WTC11 (cell line): ENCODE measurements at regions not wholly inside any gene's neighbourhood (a gene's known extent, or its start where the extent isn't known, plus 50 kb on each side); places are given as distances from the start of the nearest gene placed in this dataset.

Experiments used
- ATAC-seq: fragments of 200-7000 bp; cut with Tn5 transposase; 2 replicates; pipeline ENCODE4 v1.10.0; 2021; ENCODE audit warnings: mild to moderate bottlenecking, moderate library complexity
- CTCF ChIA-PET: fragments of 300-600 bp; sonication (Branson Sonifier 250); formaldehyde crosslinking; loops from one replicate; lab custom pipeline; 2021; ENCODE audit warnings: antibody characterized with exemption; lab: Charles Lee
- POLR2A ChIA-PET: fragments of 350-600 bp; sonication (Branson Sonifier 250); formaldehyde crosslinking; loops from one replicate; lab custom pipeline; 2021; ENCODE audit warnings: antibody characterized with exemption; lab: Charles Lee
- DNase-seq: peaks from one replicate; pipeline ENCODE4 v3.0.0; 2021; ENCODE audit warnings: low spot score
- H3K27ac Mint-ChIP-seq: 2 replicates; pipeline ENCODE4 v1.8.0; 2021; ENCODE audit warnings: mixed read lengths
- H3K27me3 Mint-ChIP-seq: 2 replicates; pipeline ENCODE4 v1.8.0; 2021; ENCODE audit warnings: low read depth, mild to moderate bottlenecking, moderate library complexity, mixed read lengths
- H3K36me3 Mint-ChIP-seq: 2 replicates; pipeline ENCODE4 v1.8.0; 2021; ENCODE audit warnings: mixed read lengths
- H3K4me1 Mint-ChIP-seq: 2 replicates; pipeline ENCODE4 v1.8.0; 2022; ENCODE audit warnings: mixed read lengths
- H3K4me3 Mint-ChIP-seq: 2 replicates; pipeline ENCODE4 v1.8.0; 2021; ENCODE audit warnings: mild to moderate bottlenecking, moderate library complexity, mixed read lengths
- H3K9me3 Mint-ChIP-seq: 2 replicates; pipeline ENCODE4 v1.8.0; 2021; ENCODE audit warnings: mixed read lengths
- CDX4 ChIP-seq: fragments of 250-450 bp; sonication (Bioruptor Pico); IDR thresholded peaks from 2 replicates; pipeline ENCODE4 v1.9.0; 2021; ENCODE audit warnings: moderate library complexity, mild to moderate bottlenecking, inconsistent platforms, borderline replicate concordance
- ESRRA ChIP-seq: sonication (generic); formaldehyde crosslinking; IDR thresholded peaks from 2 replicates; pipeline ENCODE4 v1.8.1; 2022; ENCODE audit warnings: mild to moderate bottlenecking, missing genetic modification reagents, borderline replicate concordance
- FOXP1 ChIP-seq: sonication (generic); formaldehyde crosslinking; IDR thresholded peaks from 2 replicates; pipeline ENCODE4 v1.8.0; 2022; ENCODE audit warnings: missing genetic modification reagents, mild to moderate bottlenecking, moderate library complexity, borderline replicate concordance
- GRHL2 ChIP-seq: fragments of 250-450 bp; sonication (Bioruptor Pico); IDR thresholded peaks from 2 replicates; pipeline ENCODE4 v1.8.0; 2022; ENCODE audit warnings: mild to moderate bottlenecking, moderate library complexity; ENCODE audit not compliant: insufficient replicate concordance, severe bottlenecking
- TP53 ChIP-seq: sonication (generic); formaldehyde crosslinking; IDR thresholded peaks from 2 replicates; pipeline ENCODE4 v1.8.1; 2023; ENCODE audit warnings: mild to moderate bottlenecking, missing genetic modification reagents
- USF1 ChIP-seq: sonication (generic); formaldehyde crosslinking; IDR thresholded peaks from 2 replicates; pipeline ENCODE4 v1.8.0; 2022; ENCODE audit warnings: mild to moderate bottlenecking, missing genetic modification reagents
- USF2 ChIP-seq: sonication (generic); formaldehyde crosslinking; IDR thresholded peaks from 2 replicates; pipeline ENCODE4 v1.8.1; 2023; ENCODE audit warnings: mild to moderate bottlenecking, missing genetic modification reagents, moderate library complexity
- ZBTB21 ChIP-seq: sonication (generic); formaldehyde crosslinking; IDR thresholded peaks from 2 replicates; pipeline ENCODE4 v1.8.1; 2023; ENCODE audit warnings: mild to moderate bottlenecking, missing genetic modification reagents, borderline replicate concordance
- ZNF219 ChIP-seq: sonication (generic); formaldehyde crosslinking; IDR thresholded peaks from 2 replicates; pipeline ENCODE4 v1.8.0; 2023; ENCODE audit warnings: missing genetic modification reagents, mild to moderate bottlenecking, borderline replicate concordance
- TF ChIP-seq, protein P1 (sequence below): sonication (generic); formaldehyde crosslinking; IDR thresholded peaks from 2 replicates; pipeline ENCODE4 v1.8.0; 2022; ENCODE audit warnings: mild to moderate bottlenecking, missing genetic modification reagents
- TF ChIP-seq, protein P2 (sequence below): fragments of 250-450 bp; sonication (Bioruptor Pico); IDR thresholded peaks from 2 replicates; pipeline ENCODE4 v1.9.0; 2021; ENCODE audit warnings: mild to moderate bottlenecking
- TF ChIP-seq, protein P3 (sequence below): sonication (generic); formaldehyde crosslinking; IDR thresholded peaks from 2 replicates; pipeline ENCODE4 v1.8.1; 2023; ENCODE audit warnings: mild to moderate bottlenecking, missing genetic modification reagents
- TF ChIP-seq, protein P4 (sequence below): sonication (generic); formaldehyde crosslinking; IDR thresholded peaks from 2 replicates; pipeline ENCODE4 v1.8.0; 2023; ENCODE audit warnings: missing genetic modification reagents, mild to moderate bottlenecking, borderline replicate concordance
- TF ChIP-seq, protein P5 (sequence below): fragments of 250-450 bp; sonication (Bioruptor Pico); IDR thresholded peaks from 2 replicates; pipeline ENCODE4 v1.9.0; 2021; ENCODE audit warnings: mild to moderate bottlenecking, borderline replicate concordance

DNA sequence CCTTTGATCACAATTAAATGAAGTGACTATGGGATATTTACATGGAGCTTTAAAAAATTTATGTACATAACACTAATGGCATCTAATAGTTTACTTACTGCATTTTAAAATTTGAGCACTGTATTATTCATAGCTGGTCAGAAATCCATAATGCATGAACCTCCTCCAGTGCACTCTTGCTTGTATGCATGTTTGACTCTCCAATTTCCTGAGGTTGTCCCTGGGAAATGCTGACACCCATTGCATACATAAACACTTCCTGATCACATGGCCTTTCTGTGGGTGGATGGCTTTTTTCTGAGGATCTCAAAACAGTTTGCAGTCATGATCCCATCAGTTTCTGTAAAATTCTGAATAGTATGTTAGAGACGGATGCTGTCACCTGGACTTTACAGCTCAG lies 577.8 kb downstream of the REEP3 start:
- ChIA-PET POLR2A (no interaction called here), CTCF (no interaction called here)
- ATAC-seq (no peak), DNase-seq (no peak)
- 0 out of 2 replicates have a peak, but pooled peaks cover 2% of the 10 kb centered on the region for H3K27me3 Mint-ChIP-seq
- TF ChIP-seq ESRRA = no peak
- TF ChIP-seq, protein P1, sequence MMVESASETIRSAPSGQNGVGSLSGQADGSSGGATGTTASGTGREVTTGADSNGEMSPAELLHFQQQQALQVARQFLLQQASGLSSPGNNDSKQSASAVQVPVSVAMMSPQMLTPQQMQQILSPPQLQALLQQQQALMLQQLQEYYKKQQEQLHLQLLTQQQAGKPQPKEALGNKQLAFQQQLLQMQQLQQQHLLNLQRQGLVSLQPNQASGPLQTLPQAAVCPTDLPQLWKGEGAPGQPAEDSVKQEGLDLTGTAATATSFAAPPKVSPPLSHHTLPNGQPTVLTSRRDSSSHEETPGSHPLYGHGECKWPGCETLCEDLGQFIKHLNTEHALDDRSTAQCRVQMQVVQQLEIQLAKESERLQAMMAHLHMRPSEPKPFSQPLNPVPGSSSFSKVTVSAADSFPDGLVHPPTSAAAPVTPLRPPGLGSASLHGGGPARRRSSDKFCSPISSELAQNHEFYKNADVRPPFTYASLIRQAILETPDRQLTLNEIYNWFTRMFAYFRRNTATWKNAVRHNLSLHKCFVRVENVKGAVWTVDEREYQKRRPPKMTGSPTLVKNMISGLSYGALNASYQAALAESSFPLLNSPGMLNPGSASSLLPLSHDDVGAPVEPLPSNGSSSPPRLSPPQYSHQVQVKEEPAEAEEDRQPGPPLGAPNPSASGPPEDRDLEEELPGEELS = no peak
- TF ChIP-seq CDX4 (CRISPR knock-in tag) = no peak
- TF ChIP-seq, protein P2, sequence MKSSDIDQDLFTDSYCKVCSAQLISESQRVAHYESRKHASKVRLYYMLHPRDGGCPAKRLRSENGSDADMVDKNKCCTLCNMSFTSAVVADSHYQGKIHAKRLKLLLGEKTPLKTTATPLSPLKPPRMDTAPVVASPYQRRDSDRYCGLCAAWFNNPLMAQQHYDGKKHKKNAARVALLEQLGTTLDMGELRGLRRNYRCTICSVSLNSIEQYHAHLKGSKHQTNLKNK (CRISPR knock-in tag) = no peak
- TF ChIP-seq USF2 = no peak
- TF ChIP-seq, protein P3, sequence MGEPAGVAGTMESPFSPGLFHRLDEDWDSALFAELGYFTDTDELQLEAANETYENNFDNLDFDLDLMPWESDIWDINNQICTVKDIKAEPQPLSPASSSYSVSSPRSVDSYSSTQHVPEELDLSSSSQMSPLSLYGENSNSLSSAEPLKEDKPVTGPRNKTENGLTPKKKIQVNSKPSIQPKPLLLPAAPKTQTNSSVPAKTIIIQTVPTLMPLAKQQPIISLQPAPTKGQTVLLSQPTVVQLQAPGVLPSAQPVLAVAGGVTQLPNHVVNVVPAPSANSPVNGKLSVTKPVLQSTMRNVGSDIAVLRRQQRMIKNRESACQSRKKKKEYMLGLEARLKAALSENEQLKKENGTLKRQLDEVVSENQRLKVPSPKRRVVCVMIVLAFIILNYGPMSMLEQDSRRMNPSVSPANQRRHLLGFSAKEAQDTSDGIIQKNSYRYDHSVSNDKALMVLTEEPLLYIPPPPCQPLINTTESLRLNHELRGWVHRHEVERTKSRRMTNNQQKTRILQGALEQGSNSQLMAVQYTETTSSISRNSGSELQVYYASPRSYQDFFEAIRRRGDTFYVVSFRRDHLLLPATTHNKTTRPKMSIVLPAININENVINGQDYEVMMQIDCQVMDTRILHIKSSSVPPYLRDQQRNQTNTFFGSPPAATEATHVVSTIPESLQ (CRISPR knock-in tag) = no peak
- H3K9me3 Mint-ChIP-seq = 0 out of 2 replicates have a peak, but pooled peaks cover 3% of the 10 kb centered on the region
- H3K4me1 Mint-ChIP-seq = peaks cover 7% of the 10 kb centered on the region
- no peak overlapping the region for H3K4me3 Mint-ChIP-seq
- H3K27ac Mint-ChIP-seq = no peak overlapping the region
- no peaks in the 10 kb centered on the region for H3K36me3 Mint-ChIP-seq

GRCh38 chr10:64101606-64102263 lies 580.5 kb downstream of the REEP3 start:
- Mint-ChIP-seq H3K9me3 (0 out of 2 replicates have a peak, but pooled peaks cover 3% of the 10 kb centered on the region), H3K4me1 (peaks cover 7% of the 10 kb centered on the region), H3K27me3 (0 out of 2 replicates have a peak, but pooled peaks cover 2% of the 10 kb centered on the region), H3K4me3 (no peak overlapping the region), H3K36me3 (no peaks in the 10 kb centered on the region), H3K27ac (no peak overlapping the region)
- ChIA-PET POLR2A (no interaction called here), CTCF (no interaction called here)
- DNase-seq (no peak), ATAC-seq (no peak)
- TF ChIP-seq USF1 (CRISPR knock-in tag) (no peak), FOXP1 (no peak), ZBTB21 (CRISPR knock-in tag) (no peak), ZNF219 (CRISPR knock-in tag) (no peak), TP53 (CRISPR knock-in tag) (no peak), GRHL2 (CRISPR knock-in tag) (no peak)
- TF ChIP-seq, protein P4, sequence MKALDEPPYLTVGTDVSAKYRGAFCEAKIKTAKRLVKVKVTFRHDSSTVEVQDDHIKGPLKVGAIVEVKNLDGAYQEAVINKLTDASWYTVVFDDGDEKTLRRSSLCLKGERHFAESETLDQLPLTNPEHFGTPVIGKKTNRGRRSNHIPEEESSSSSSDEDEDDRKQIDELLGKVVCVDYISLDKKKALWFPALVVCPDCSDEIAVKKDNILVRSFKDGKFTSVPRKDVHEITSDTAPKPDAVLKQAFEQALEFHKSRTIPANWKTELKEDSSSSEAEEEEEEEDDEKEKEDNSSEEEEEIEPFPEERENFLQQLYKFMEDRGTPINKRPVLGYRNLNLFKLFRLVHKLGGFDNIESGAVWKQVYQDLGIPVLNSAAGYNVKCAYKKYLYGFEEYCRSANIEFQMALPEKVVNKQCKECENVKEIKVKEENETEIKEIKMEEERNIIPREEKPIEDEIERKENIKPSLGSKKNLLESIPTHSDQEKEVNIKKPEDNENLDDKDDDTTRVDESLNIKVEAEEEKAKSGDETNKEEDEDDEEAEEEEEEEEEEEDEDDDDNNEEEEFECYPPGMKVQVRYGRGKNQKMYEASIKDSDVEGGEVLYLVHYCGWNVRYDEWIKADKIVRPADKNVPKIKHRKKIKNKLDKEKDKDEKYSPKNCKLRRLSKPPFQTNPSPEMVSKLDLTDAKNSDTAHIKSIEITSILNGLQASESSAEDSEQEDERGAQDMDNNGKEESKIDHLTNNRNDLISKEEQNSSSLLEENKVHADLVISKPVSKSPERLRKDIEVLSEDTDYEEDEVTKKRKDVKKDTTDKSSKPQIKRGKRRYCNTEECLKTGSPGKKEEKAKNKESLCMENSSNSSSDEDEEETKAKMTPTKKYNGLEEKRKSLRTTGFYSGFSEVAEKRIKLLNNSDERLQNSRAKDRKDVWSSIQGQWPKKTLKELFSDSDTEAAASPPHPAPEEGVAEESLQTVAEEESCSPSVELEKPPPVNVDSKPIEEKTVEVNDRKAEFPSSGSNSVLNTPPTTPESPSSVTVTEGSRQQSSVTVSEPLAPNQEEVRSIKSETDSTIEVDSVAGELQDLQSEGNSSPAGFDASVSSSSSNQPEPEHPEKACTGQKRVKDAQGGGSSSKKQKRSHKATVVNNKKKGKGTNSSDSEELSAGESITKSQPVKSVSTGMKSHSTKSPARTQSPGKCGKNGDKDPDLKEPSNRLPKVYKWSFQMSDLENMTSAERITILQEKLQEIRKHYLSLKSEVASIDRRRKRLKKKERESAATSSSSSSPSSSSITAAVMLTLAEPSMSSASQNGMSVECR (CRISPR knock-in tag) = no peak
- TF ChIP-seq, protein P5, sequence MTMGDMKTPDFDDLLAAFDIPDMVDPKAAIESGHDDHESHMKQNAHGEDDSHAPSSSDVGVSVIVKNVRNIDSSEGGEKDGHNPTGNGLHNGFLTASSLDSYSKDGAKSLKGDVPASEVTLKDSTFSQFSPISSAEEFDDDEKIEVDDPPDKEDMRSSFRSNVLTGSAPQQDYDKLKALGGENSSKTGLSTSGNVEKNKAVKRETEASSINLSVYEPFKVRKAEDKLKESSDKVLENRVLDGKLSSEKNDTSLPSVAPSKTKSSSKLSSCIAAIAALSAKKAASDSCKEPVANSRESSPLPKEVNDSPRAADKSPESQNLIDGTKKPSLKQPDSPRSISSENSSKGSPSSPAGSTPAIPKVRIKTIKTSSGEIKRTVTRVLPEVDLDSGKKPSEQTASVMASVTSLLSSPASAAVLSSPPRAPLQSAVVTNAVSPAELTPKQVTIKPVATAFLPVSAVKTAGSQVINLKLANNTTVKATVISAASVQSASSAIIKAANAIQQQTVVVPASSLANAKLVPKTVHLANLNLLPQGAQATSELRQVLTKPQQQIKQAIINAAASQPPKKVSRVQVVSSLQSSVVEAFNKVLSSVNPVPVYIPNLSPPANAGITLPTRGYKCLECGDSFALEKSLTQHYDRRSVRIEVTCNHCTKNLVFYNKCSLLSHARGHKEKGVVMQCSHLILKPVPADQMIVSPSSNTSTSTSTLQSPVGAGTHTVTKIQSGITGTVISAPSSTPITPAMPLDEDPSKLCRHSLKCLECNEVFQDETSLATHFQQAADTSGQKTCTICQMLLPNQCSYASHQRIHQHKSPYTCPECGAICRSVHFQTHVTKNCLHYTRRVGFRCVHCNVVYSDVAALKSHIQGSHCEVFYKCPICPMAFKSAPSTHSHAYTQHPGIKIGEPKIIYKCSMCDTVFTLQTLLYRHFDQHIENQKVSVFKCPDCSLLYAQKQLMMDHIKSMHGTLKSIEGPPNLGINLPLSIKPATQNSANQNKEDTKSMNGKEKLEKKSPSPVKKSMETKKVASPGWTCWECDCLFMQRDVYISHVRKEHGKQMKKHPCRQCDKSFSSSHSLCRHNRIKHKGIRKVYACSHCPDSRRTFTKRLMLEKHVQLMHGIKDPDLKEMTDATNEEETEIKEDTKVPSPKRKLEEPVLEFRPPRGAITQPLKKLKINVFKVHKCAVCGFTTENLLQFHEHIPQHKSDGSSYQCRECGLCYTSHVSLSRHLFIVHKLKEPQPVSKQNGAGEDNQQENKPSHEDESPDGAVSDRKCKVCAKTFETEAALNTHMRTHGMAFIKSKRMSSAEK (CRISPR knock-in tag) = no peak
- TF ChIP-seq, protein P3 (CRISPR knock-in tag) = no peak
